AG09319 (cell line): ENCODE measurements at regions not wholly inside any gene's neighbourhood (a gene's known extent, or its start where the extent isn't known, plus 50 kb on each side); places are given as distances from the start of the nearest gene placed in this dataset.

ENCODE experiments used
- DNase-seq: peaks from one replicate; pipeline ENCODE4 v3.0.0-alpha.2; 2010; ENCODE audit warnings: low read depth; ENCODE audit errors: extremely low read depth
- CTCF ChIP-seq: IDR thresholded peaks from 2 replicates; pipeline ENCODE4 v1.5.1; 2011; ENCODE audit warnings: low read depth, mild to moderate bottlenecking, inconsistent platforms, low read length, moderate library complexity

- DNase-seq: no peak
- no peak for TF ChIP-seq CTCF
These were observed 147.5 kb downstream of the ERMARD start for GRCh38 chr6:169898788-169899480.

- TF ChIP-seq CTCF: no peak
- DNase-seq: no peak
These were observed 146.4 kb downstream of the ERMARD start for GRCh38 chr6:169897601-169898358.

GRCh38 chr6:169896826-169897456, 145.5 kb downstream of the ERMARD start:
- TF ChIP-seq CTCF: no peak

GRCh38 chr6:169895926-169896761, 144.7 kb downstream of the ERMARD start:
- no peak for TF ChIP-seq CTCF
- DNase-seq: no peak

More at GRCh38 chr6:169896826-169897456, 145.5 kb downstream of the ERMARD start:
- no peak for DNase-seq

- TF ChIP-seq CTCF: no peak
- DNase-seq: no peak
These were observed 143.8 kb downstream of the ERMARD start for GRCh38 chr6:169895000-169895759.

- no peak for DNase-seq
- no peak for TF ChIP-seq CTCF
These were observed 143.0 kb downstream of the ERMARD start for GRCh38 chr6:169894377-169894960.
